ENCODE measurements at regions not wholly inside any gene's neighbourhood (a gene's known extent, or its start where the extent isn't known, plus 50 kb on each side); places are given as distances from the start of the nearest gene placed in this dataset.
"Not testable (repeated sequence)": the region's sequence is repeated elsewhere in the genome, so short reads cannot be mapped to it uniquely, and the experiment has no call there.

- no peak for DNase-seq
Observed at GRCh38 chr13:32828711-32829110, 187.5 kb upstream of the KL start.

GRCh38 chr13:32829269-32829668, 187.0 kb upstream of the KL start:
- no peak for DNase-seq

GRCh38 chr13:32829676-32830335, 186.4 kb upstream of the KL start:
- no peak for DNase-seq

- no peak for DNase-seq
Observed at GRCh38 chr13:32830336-32831031, 185.7 kb upstream of the KL start.

GRCh38 chr13:32837307-32837972, 178.8 kb upstream of the KL start:
- DNase-seq = no peak

GRCh38 chr13:32837973-32838927, 178.0 kb upstream of the KL start:
- DNase-seq = no peak

- no peak for DNase-seq
Observed at GRCh38 chr13:32838945-32839344, 177.3 kb upstream of the KL start.

GRCh38 chr13:32840113-32840512, 176.1 kb upstream of the KL start:
- no peak for DNase-seq

- no peak for DNase-seq
Observed at GRCh38 chr13:32840989-32841713, 175.1 kb upstream of the KL start.

- no peak for DNase-seq
Observed at GRCh38 chr13:32845952-32846950, 170.0 kb upstream of the KL start.

GRCh38 chr13:32847976-32848375, 168.2 kb upstream of the KL start:
- not testable (repeated sequence) for DNase-seq

- DNase-seq = no peak
Observed at GRCh38 chr13:32849369-32849768, 166.9 kb upstream of the KL start.

GRCh38 chr13:32850316-32851052, 165.7 kb upstream of the KL start:
- DNase-seq = no peak

- no peak for DNase-seq
Observed at GRCh38 chr13:32851083-32852069, 164.8 kb upstream of the KL start.

- peak in 1 of 2 donors; percentile 30 for DNase-seq
Observed at GRCh38 chr13:32852526-32852925, 163.7 kb upstream of the KL start.

GRCh38 chr13:32857077-32857476, 159.1 kb upstream of the KL start:
- no peak for DNase-seq

GRCh38 chr13:32857689-32858088, 158.5 kb upstream of the KL start:
- DNase-seq = no peak

GRCh38 chr13:32859707-32860292, 156.4 kb upstream of the KL start:
- DNase-seq = no peak

All from hippocampal formation (tissue), 2 donors.